Activated CD8-positive, alpha-beta memory T cell treated with anti-CD3 and anti-CD28 coated beads, Interleukin-2, amount 10 ng/mL, durations not matched to agents 7 days and 5 days (primary cell): ENCODE measurements at regions not wholly inside any gene's neighbourhood (a gene's known extent, or its start where the extent isn't known, plus 50 kb on each side); places are given as distances from the start of the nearest gene placed in this dataset.
"Not testable (repeated sequence)": the region's sequence is repeated elsewhere in the genome, so short reads cannot be mapped to it uniquely, and the experiment has no call there.

ENCODE experiments used
- ATAC-seq: fragments of 150-1000 bp; cut with Tn5 transposase; one replicate; pipeline ENCODE4 v1.10.0; 2021; ENCODE audit warnings: moderate library complexity
- CTCF ChIA-PET: fragments of 350-600 bp; sonication (Branson Sonifier 250); formaldehyde crosslinking; loops from one replicate; lab custom pipeline; 2021; ENCODE audit warnings: antibody characterized with exemption; lab: Charles Lee
- DNase-seq: peaks from one replicate; pipeline ENCODE4 v3.0.0-alpha.2; 2020
- H3K27ac Mint-ChIP-seq: one replicate; pipeline ENCODE4 v1.8.0; 2021; ENCODE audit warnings: mild to moderate bottlenecking, mixed read lengths
- H3K27me3 Mint-ChIP-seq: one replicate; pipeline ENCODE4 v1.8.0; 2021; ENCODE audit warnings: mixed read lengths
- H3K36me3 Mint-ChIP-seq: one replicate; pipeline ENCODE4 v1.8.0; 2021; ENCODE audit warnings: mild to moderate bottlenecking, mixed read lengths
- H3K4me1 Mint-ChIP-seq: one replicate; pipeline ENCODE4 v1.8.0; 2021; ENCODE audit warnings: mixed read lengths
- H3K4me3 Mint-ChIP-seq: one replicate; pipeline ENCODE4 v1.8.0; 2021; ENCODE audit warnings: mild to moderate bottlenecking, moderate library complexity, mixed read lengths
- H3K9me3 Mint-ChIP-seq: one replicate; pipeline ENCODE4 v1.8.0; 2022; ENCODE audit warnings: low read depth, mixed read lengths

GRCh38 chr2:111282162-111282561 is 161.4 kb downstream of the BCL2L11 start:
- CTCF ChIA-PET = not testable (repeated sequence)

GRCh38 chr2:111287646-111288568 is 167.2 kb downstream of the BCL2L11 start:
- CTCF ChIA-PET, H3K27ac Mint-ChIP-seq, H3K4me1 Mint-ChIP-seq, H3K36me3 Mint-ChIP-seq, ATAC-seq, DNase-seq, H3K27me3 Mint-ChIP-seq, H3K9me3 Mint-ChIP-seq, H3K4me3 Mint-ChIP-seq: not testable (repeated sequence)

More at GRCh38 chr2:111282162-111282561, 161.4 kb downstream of the BCL2L11 start:
- not testable (repeated sequence) for H3K4me1 Mint-ChIP-seq, H3K9me3 Mint-ChIP-seq, ATAC-seq, DNase-seq, H3K27me3 Mint-ChIP-seq, H3K4me3 Mint-ChIP-seq, H3K27ac Mint-ChIP-seq, H3K36me3 Mint-ChIP-seq

- DNase-seq, H3K27ac Mint-ChIP-seq, H3K4me1 Mint-ChIP-seq, H3K27me3 Mint-ChIP-seq, CTCF ChIA-PET, H3K9me3 Mint-ChIP-seq, H3K4me3 Mint-ChIP-seq, ATAC-seq, H3K36me3 Mint-ChIP-seq: not testable (repeated sequence)
These were observed 169.7 kb downstream of the BCL2L11 start for GRCh38 chr2:111290370-111290769.

GRCh38 chr2:111291566-111291965 is 170.9 kb downstream of the BCL2L11 start:
- CTCF ChIA-PET, H3K27ac Mint-ChIP-seq, H3K9me3 Mint-ChIP-seq, H3K4me1 Mint-ChIP-seq, H3K4me3 Mint-ChIP-seq, H3K36me3 Mint-ChIP-seq, DNase-seq, H3K27me3 Mint-ChIP-seq: not testable (repeated sequence)
- peak; percentile 25 for ATAC-seq

GRCh38 chr2:111292232-111292968 is 171.7 kb downstream of the BCL2L11 start:
- H3K4me3 Mint-ChIP-seq, H3K9me3 Mint-ChIP-seq, H3K27ac Mint-ChIP-seq, H3K36me3 Mint-ChIP-seq, DNase-seq, CTCF ChIA-PET, H3K4me1 Mint-ChIP-seq, H3K27me3 Mint-ChIP-seq: not testable (repeated sequence)
- ATAC-seq = peak; percentile 60

- ATAC-seq, H3K27me3 Mint-ChIP-seq, H3K36me3 Mint-ChIP-seq, H3K27ac Mint-ChIP-seq, H3K9me3 Mint-ChIP-seq, H3K4me3 Mint-ChIP-seq, H3K4me1 Mint-ChIP-seq, DNase-seq, CTCF ChIA-PET: not testable (repeated sequence)
These were observed 174.0 kb downstream of the BCL2L11 start for GRCh38 chr2:111294699-111295098.

- H3K4me1 Mint-ChIP-seq, CTCF ChIA-PET, H3K9me3 Mint-ChIP-seq, H3K4me3 Mint-ChIP-seq, H3K36me3 Mint-ChIP-seq, DNase-seq, H3K27ac Mint-ChIP-seq, H3K27me3 Mint-ChIP-seq, ATAC-seq: not testable (repeated sequence)
These were observed 175.5 kb downstream of the BCL2L11 start for GRCh38 chr2:111296122-111296804.

GRCh38 chr2:111297128-111297527 is 176.4 kb downstream of the BCL2L11 start:
- H3K27me3 Mint-ChIP-seq, H3K4me1 Mint-ChIP-seq, H3K4me3 Mint-ChIP-seq, H3K9me3 Mint-ChIP-seq, ATAC-seq, H3K27ac Mint-ChIP-seq, DNase-seq, H3K36me3 Mint-ChIP-seq, CTCF ChIA-PET: not testable (repeated sequence)

- H3K27me3 Mint-ChIP-seq = not testable (repeated sequence)
These were observed 178.2 kb downstream of the BCL2L11 start for GRCh38 chr2:111298927-111299326.

GRCh38 chr2:111299635-111300034 is 178.9 kb downstream of the BCL2L11 start:
- H3K4me1 Mint-ChIP-seq, ATAC-seq, H3K9me3 Mint-ChIP-seq, H3K36me3 Mint-ChIP-seq, H3K27ac Mint-ChIP-seq, H3K4me3 Mint-ChIP-seq, CTCF ChIA-PET, H3K27me3 Mint-ChIP-seq, DNase-seq: not testable (repeated sequence)

More at GRCh38 chr2:111298927-111299326, 178.2 kb downstream of the BCL2L11 start:
- CTCF ChIA-PET, DNase-seq, H3K36me3 Mint-ChIP-seq, H3K27ac Mint-ChIP-seq, H3K4me1 Mint-ChIP-seq, H3K9me3 Mint-ChIP-seq, H3K4me3 Mint-ChIP-seq, ATAC-seq: not testable (repeated sequence)

- H3K4me1 Mint-ChIP-seq, DNase-seq, H3K36me3 Mint-ChIP-seq, H3K4me3 Mint-ChIP-seq, CTCF ChIA-PET, H3K27me3 Mint-ChIP-seq, H3K9me3 Mint-ChIP-seq, H3K27ac Mint-ChIP-seq, ATAC-seq: not testable (repeated sequence)
These were observed 181.0 kb downstream of the BCL2L11 start for GRCh38 chr2:111301677-111302076.

GRCh38 chr2:111302397-111303218 is 181.9 kb downstream of the BCL2L11 start:
- H3K9me3 Mint-ChIP-seq, DNase-seq, H3K27me3 Mint-ChIP-seq, CTCF ChIA-PET, H3K27ac Mint-ChIP-seq, ATAC-seq, H3K4me3 Mint-ChIP-seq, H3K36me3 Mint-ChIP-seq, H3K4me1 Mint-ChIP-seq: not testable (repeated sequence)

GRCh38 chr2:111307302-111307701 is 186.6 kb downstream of the BCL2L11 start:
- H3K4me1 Mint-ChIP-seq, H3K9me3 Mint-ChIP-seq, H3K27me3 Mint-ChIP-seq, H3K36me3 Mint-ChIP-seq, H3K4me3 Mint-ChIP-seq, CTCF ChIA-PET, ATAC-seq, DNase-seq, H3K27ac Mint-ChIP-seq: not testable (repeated sequence)
